Neural progenitor cell (in vitro differentiated cells): ENCODE measurements at regions not wholly inside any gene's neighbourhood (a gene's known extent, or its start where the extent isn't known, plus 50 kb on each side); places are given as distances from the start of the nearest gene placed in this dataset.

Experiments used
- EZH2 ChIP-seq: fragments of 200-600 bp; sonication (generic); IDR thresholded peaks from 2 replicates; pipeline ENCODE4 v1.6.1; 2017; ENCODE audit warnings: antibody characterized with exemption, mild to moderate bottlenecking, moderate library complexity
- EZH2phosphoT487 ChIP-seq: fragments of 200-600 bp; sonication (generic); IDR thresholded peaks from 2 replicates; pipeline ENCODE4 v1.6.1; 2017; ENCODE audit warnings: antibody characterized with exemption
- TF ChIP-seq, protein P1 (sequence below): fragments of 200-600 bp; sonication (generic); IDR thresholded peaks from 2 replicates; pipeline ENCODE4 v1.5.1; 2017; ENCODE audit warnings: antibody characterized with exemption, mild to moderate bottlenecking

DNA sequence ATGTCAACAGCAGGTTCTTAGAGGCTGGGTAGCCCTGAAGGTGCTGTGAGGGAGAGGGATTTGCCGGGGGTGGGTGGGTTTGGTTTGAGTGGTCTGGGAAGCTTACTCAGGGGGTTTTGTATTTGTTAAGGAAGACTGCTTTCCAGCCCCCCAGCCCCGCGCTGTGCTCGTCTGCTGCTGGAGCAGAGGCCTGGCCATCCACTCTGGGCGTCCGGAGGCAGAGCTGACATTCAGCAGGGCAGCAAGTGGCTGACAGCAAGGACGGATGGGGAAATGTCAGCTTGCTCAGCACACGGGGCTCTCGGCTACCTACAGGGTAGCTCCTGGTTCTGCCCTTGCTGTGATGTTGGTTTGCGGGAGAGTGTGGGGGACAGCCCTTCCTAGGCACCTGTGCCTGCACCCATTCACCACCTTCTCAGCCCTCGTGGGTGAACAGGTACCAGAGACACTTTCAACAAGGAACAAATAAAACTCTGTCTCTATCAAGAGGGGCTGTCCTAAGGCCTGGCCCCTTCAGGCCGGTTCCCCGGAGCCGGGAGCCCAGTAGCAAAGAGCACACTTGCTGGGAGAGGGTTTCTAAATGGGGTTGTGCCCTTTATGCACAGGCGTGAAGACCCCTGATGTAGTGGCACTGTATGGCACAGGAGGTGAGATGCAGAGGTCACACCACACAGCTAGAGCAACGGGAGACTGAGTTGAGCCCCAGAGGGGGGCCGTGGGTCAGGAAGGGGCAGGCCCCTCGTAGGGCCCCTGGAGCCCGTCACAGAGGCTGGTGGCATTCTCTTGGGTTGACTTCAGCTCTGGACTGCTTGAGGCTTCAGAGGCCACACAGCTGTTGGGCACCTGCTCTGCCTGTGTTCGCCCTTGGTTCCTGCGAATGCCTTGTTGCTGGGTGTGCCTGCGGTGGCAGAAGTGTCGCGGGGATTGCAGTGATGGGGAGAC lies 72.2 kb upstream of the SHH start:
- TF ChIP-seq, protein P1, sequence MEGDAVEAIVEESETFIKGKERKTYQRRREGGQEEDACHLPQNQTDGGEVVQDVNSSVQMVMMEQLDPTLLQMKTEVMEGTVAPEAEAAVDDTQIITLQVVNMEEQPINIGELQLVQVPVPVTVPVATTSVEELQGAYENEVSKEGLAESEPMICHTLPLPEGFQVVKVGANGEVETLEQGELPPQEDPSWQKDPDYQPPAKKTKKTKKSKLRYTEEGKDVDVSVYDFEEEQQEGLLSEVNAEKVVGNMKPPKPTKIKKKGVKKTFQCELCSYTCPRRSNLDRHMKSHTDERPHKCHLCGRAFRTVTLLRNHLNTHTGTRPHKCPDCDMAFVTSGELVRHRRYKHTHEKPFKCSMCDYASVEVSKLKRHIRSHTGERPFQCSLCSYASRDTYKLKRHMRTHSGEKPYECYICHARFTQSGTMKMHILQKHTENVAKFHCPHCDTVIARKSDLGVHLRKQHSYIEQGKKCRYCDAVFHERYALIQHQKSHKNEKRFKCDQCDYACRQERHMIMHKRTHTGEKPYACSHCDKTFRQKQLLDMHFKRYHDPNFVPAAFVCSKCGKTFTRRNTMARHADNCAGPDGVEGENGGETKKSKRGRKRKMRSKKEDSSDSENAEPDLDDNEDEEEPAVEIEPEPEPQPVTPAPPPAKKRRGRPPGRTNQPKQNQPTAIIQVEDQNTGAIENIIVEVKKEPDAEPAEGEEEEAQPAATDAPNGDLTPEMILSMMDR: no peak
- no peak for TF ChIP-seq EZH2phosphoT487
- TF ChIP-seq EZH2: no peak
